Activated T-cell treated with anti-CD3 and anti-CD28 coated beads, Interleukin-2, amount 50 U/mL, for 4 hours (primary cell): ENCODE measurements at regions not wholly inside any gene's neighbourhood (a gene's known extent, or its start where the extent isn't known, plus 50 kb on each side); places are given as distances from the start of the nearest gene placed in this dataset.

Experiments used
- ATAC-seq, 2 donors: fragments of 200-7000 bp; cut with Tn5 transposase; one replicate each; pipeline ENCODE4 v1.10.0; 2021
- DNase-seq: peaks from one replicate; pipeline ENCODE4 v3.0.0-alpha.2; 2020
- H3K27me3 Mint-ChIP-seq: one replicate; pipeline ENCODE4 v1.8.0; 2021; ENCODE audit warnings: low read depth, mixed read lengths
- H3K36me3 Mint-ChIP-seq: one replicate; pipeline ENCODE4 v1.8.0; 2022; ENCODE audit warnings: mixed read lengths; ENCODE audit not compliant: insufficient read depth
- H3K4me1 Mint-ChIP-seq: one replicate; pipeline ENCODE4 v1.8.0; 2021; ENCODE audit warnings: low read depth, mixed read lengths
- H3K4me3 Mint-ChIP-seq: one replicate; pipeline ENCODE4 v1.8.0; 2021; ENCODE audit warnings: mild to moderate bottlenecking, moderate library complexity, mixed read lengths
- H3K9me3 Mint-ChIP-seq: one replicate; pipeline ENCODE4 v1.8.0; 2021; ENCODE audit warnings: mixed read lengths

GRCh38 chr5:115355767-115356381, 59.4 kb upstream of the CCDC112 start:
- no peaks in the 10 kb centered on the region for H3K9me3 Mint-ChIP-seq

GRCh38 chr5:115355095-115355494, 58.6 kb upstream of the CCDC112 start:
- ATAC-seq: no peak

More at GRCh38 chr5:115355767-115356381, 59.4 kb upstream of the CCDC112 start:
- H3K36me3 Mint-ChIP-seq: no peaks in the 10 kb centered on the region
- no peaks in the 10 kb centered on the region for H3K4me1 Mint-ChIP-seq
- DNase-seq (no peak), ATAC-seq (no peak)
- peaks cover 13% of the 10 kb centered on the region for H3K27me3 Mint-ChIP-seq
- H3K4me3 Mint-ChIP-seq: no peak overlapping the region

GRCh38 chr5:115354246-115354645, 57.8 kb upstream of the CCDC112 start:
- H3K36me3 Mint-ChIP-seq: no peaks in the 10 kb centered on the region
- no peak for ATAC-seq
- H3K4me3 Mint-ChIP-seq: no peak overlapping the region
- no peaks in the 10 kb centered on the region for H3K9me3 Mint-ChIP-seq
- H3K4me1 Mint-ChIP-seq: no peaks in the 10 kb centered on the region
- peaks cover 12% of the 10 kb centered on the region for H3K27me3 Mint-ChIP-seq
- DNase-seq: no peak

More at GRCh38 chr5:115355095-115355494, 58.6 kb upstream of the CCDC112 start:
- Mint-ChIP-seq H3K36me3 (no peaks in the 10 kb centered on the region), H3K4me3 (no peak overlapping the region), H3K9me3 (no peaks in the 10 kb centered on the region), H3K4me1 (no peaks in the 10 kb centered on the region), H3K27me3 (peaks cover 12% of the 10 kb centered on the region)
- no peak for DNase-seq

GRCh38 chr5:115352571-115352970, 56.1 kb upstream of the CCDC112 start:
- Mint-ChIP-seq H3K9me3 (no peaks in the 10 kb centered on the region), H3K4me3 (no peak overlapping the region), H3K4me1 (no peaks in the 10 kb centered on the region), H3K27me3 (peaks cover 16% of the 10 kb centered on the region), H3K36me3 (no peaks in the 10 kb centered on the region)
- no peak for ATAC-seq
- DNase-seq: no peak

GRCh38 chr5:115351356-115352195, 55.1 kb upstream of the CCDC112 start:
- no peaks in the 10 kb centered on the region for H3K36me3 Mint-ChIP-seq
- no peaks in the 10 kb centered on the region for H3K9me3 Mint-ChIP-seq
- no peak for ATAC-seq
- no peak overlapping the region for H3K4me3 Mint-ChIP-seq
- H3K27me3 Mint-ChIP-seq: peaks cover 14% of the 10 kb centered on the region
- no peaks in the 10 kb centered on the region for H3K4me1 Mint-ChIP-seq
- no peak for DNase-seq

- Mint-ChIP-seq H3K4me1 (no peaks in the 10 kb centered on the region), H3K4me3 (no peak overlapping the region), H3K36me3 (no peaks in the 10 kb centered on the region), H3K9me3 (no peaks in the 10 kb centered on the region), H3K27me3 (peaks cover 14% of the 10 kb centered on the region)
- ATAC-seq (no peak), DNase-seq (no peak)
Observed at GRCh38 chr5:115350894-115351293, 54.4 kb upstream of the CCDC112 start.

GRCh38 chr5:115349001-115349817, 52.8 kb upstream of the CCDC112 start:
- H3K27me3 Mint-ChIP-seq: peaks cover 12% of the 10 kb centered on the region
- no peaks in the 10 kb centered on the region for H3K36me3 Mint-ChIP-seq
- no peaks in the 10 kb centered on the region for H3K4me1 Mint-ChIP-seq
- H3K9me3 Mint-ChIP-seq: no peaks in the 10 kb centered on the region
- H3K4me3 Mint-ChIP-seq: no peak overlapping the region
- no peak for ATAC-seq
- no peak for DNase-seq

GRCh38 chr5:115348175-115348574, 51.7 kb upstream of the CCDC112 start:
- no peaks in the 10 kb centered on the region for H3K9me3 Mint-ChIP-seq
- H3K4me3 Mint-ChIP-seq: no peak overlapping the region
- no peaks in the 10 kb centered on the region for H3K36me3 Mint-ChIP-seq
- DNase-seq (no peak), ATAC-seq (no peak)
- no peaks in the 10 kb centered on the region for H3K4me1 Mint-ChIP-seq
- peaks cover 12% of the 10 kb centered on the region for H3K27me3 Mint-ChIP-seq
